ENCODE measurements at regions not wholly inside any gene's neighbourhood (a gene's known extent, or its start where the extent isn't known, plus 50 kb on each side); places are given as distances from the start of the nearest gene placed in this dataset.

DNA sequence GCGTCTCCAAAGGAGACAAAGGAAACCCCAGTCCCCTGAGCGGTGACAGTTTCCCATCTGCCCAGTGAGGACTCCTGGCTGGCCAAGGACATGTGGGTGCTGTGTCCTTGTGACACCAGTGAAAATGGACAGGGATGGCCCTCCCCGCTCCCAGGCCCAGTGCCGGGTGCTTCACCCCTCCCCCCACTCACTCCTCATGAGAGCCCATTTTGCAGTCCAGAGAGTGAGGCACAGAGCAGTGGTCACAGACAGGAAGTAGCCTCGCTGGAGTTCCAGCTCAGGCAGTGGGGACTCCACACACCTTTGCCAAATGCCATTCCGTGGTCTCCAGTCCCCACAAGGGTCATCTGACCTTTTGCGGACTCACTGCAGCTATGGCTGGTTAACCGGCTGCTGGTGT, 642.9 kb downstream of the PTPRU start:
- H3K4me1 ChIP-seq: no peaks in the 10 kb centered on the region
- no peak overlapping the region for H3K4me3 ChIP-seq (ENCODE audit: low read depth, low read length)
- H3K36me3 ChIP-seq: no peaks in the 10 kb centered on the region
- TF ChIP-seq, protein P1, sequence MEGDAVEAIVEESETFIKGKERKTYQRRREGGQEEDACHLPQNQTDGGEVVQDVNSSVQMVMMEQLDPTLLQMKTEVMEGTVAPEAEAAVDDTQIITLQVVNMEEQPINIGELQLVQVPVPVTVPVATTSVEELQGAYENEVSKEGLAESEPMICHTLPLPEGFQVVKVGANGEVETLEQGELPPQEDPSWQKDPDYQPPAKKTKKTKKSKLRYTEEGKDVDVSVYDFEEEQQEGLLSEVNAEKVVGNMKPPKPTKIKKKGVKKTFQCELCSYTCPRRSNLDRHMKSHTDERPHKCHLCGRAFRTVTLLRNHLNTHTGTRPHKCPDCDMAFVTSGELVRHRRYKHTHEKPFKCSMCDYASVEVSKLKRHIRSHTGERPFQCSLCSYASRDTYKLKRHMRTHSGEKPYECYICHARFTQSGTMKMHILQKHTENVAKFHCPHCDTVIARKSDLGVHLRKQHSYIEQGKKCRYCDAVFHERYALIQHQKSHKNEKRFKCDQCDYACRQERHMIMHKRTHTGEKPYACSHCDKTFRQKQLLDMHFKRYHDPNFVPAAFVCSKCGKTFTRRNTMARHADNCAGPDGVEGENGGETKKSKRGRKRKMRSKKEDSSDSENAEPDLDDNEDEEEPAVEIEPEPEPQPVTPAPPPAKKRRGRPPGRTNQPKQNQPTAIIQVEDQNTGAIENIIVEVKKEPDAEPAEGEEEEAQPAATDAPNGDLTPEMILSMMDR (IDR thresholded peaks at IDR 0.05; ENCODE audit: low read depth, low read length): no peak
- no peaks in the 10 kb centered on the region for H3K27me3 ChIP-seq
- no peak for DNase-seq
- no peaks in the 10 kb centered on the region for H3K9me3 ChIP-seq

- Histone ChIP-seq H3K36me3 (no peaks in the 10 kb centered on the region), H3K9me3 (no peaks in the 10 kb centered on the region), H3K4me3 (ENCODE audit: low read depth, low read length) (no peak overlapping the region), H3K27me3 (no peaks in the 10 kb centered on the region), H3K4me1 (no peaks in the 10 kb centered on the region)
- TF ChIP-seq, protein P1 (IDR thresholded peaks at IDR 0.05; ENCODE audit: low read depth, low read length): no peak
- DNase-seq: no peak
Observed at GRCh38 chr1:29878501-29878900, 642.2 kb downstream of the PTPRU start.

GRCh38 chr1:29876902-29877301, 640.6 kb downstream of the PTPRU start:
- Histone ChIP-seq H3K36me3 (no peaks in the 10 kb centered on the region), H3K4me1 (no peaks in the 10 kb centered on the region), H3K27me3 (no peaks in the 10 kb centered on the region), H3K9me3 (no peaks in the 10 kb centered on the region), H3K4me3 (ENCODE audit: low read depth, low read length) (no peak overlapping the region)
- no peak for DNase-seq
- TF ChIP-seq, protein P1 (IDR thresholded peaks at IDR 0.05; ENCODE audit: low read depth, low read length): no peak

GRCh38 chr1:29876441-29876840, 640.1 kb downstream of the PTPRU start:
- Histone ChIP-seq H3K27me3 (no peaks in the 10 kb centered on the region), H3K4me3 (ENCODE audit: low read depth, low read length) (no peak overlapping the region), H3K36me3 (no peaks in the 10 kb centered on the region), H3K4me1 (no peaks in the 10 kb centered on the region), H3K9me3 (no peaks in the 10 kb centered on the region)
- TF ChIP-seq, protein P1 (IDR thresholded peaks at IDR 0.05; ENCODE audit: low read depth, low read length): no peak
- DNase-seq: no peak

DNA sequence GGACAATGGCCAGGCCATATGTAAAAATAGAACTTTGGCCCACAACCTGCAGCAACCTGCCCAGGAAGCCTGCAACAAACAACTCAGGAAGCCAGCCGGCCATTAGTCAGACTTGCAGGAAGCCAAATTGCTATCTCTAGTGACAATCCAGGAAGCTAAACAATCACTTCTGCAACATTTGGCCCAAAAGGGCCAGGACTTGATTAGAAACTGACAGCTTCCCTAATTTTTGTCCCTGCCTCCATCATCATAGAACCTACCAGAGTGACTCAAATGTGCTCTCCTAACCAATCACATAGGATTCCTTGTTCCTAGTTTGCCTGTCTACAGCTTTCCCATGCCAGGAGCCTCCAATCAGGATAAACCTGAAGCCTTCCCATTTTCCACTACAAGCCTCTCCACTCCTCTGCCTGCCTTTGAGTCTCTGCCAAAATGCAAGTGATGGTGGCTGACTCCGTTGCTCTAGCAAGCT, 639.3 kb downstream of the PTPRU start:
- H3K9me3 ChIP-seq: no peaks in the 10 kb centered on the region
- no peaks in the 10 kb centered on the region for H3K27me3 ChIP-seq
- H3K4me3 ChIP-seq (ENCODE audit: low read depth, low read length): no peak overlapping the region
- H3K36me3 ChIP-seq: no peaks in the 10 kb centered on the region
- H3K4me1 ChIP-seq: no peaks in the 10 kb centered on the region
- no peak for DNase-seq
- TF ChIP-seq, protein P1 (IDR thresholded peaks at IDR 0.05; ENCODE audit: low read depth, low read length): no peak

- no peaks in the 10 kb centered on the region for H3K27me3 ChIP-seq
- H3K4me3 ChIP-seq (ENCODE audit: low read depth, low read length): no peak overlapping the region
- no peaks in the 10 kb centered on the region for H3K4me1 ChIP-seq
- TF ChIP-seq, protein P1 (IDR thresholded peaks at IDR 0.05; ENCODE audit: low read depth, low read length): no peak
- DNase-seq: no peak
- H3K9me3 ChIP-seq: no peaks in the 10 kb centered on the region
- H3K36me3 ChIP-seq: no peaks in the 10 kb centered on the region
Observed at GRCh38 chr1:29870621-29871020, 634.3 kb downstream of the PTPRU start.
